KOPT-K1 (cell line): ENCODE measurements at regions not wholly inside any gene's neighbourhood (a gene's known extent, or its start where the extent isn't known, plus 50 kb on each side); places are given as distances from the start of the nearest gene placed in this dataset.

ENCODE experiments used
- H3K27ac ChIP-seq: fragments of 200-600 bp; sonication (generic); 2 replicates; pipeline ENCODE4 v1.5.1; 2016; ENCODE audit warnings: antibody characterized with exemption, mild to moderate bottlenecking, low read depth, low read length; ENCODE audit not compliant: poor library complexity, severe bottlenecking
- H3K36me3 ChIP-seq: fragments of 200-600 bp; sonication (generic); 2 replicates; pipeline ENCODE4 v1.5.1; 2017; ENCODE audit warnings: antibody characterized with exemption, mild to moderate bottlenecking, low read length, moderate library complexity; ENCODE audit not compliant: insufficient read depth
- H3K9me3 ChIP-seq: fragments of 200-600 bp; sonication (generic); 2 replicates; pipeline ENCODE4 v1.5.1; 2017; ENCODE audit warnings: antibody characterized with exemption, low read length, mild to moderate bottlenecking; ENCODE audit not compliant: insufficient read depth, poor library complexity, severe bottlenecking

DNA sequence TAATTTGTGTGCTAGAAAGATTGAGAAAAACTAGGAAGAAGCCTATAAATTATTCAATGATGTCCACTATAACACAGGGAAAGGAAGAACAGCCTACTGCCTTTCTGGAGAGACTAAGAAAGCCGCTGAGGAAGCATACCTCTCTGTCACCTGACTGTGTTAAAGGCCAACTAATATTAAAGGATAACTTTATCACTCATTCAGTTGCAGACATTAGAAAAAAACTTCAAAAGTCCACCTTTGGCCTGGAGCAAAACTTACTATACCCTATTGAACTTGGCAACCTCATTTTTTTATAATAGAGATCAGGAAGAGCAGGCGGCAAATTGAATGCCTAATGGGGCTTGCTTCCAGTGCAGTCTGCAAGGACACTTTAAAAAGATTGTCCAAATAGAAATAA is 309.5 kb upstream of the HSFY2 start:
- Histone ChIP-seq H3K27ac (no peak overlapping the region), H3K36me3 (no peaks in the 10 kb centered on the region; the same call in 1 of the 2 replicates), H3K9me3 (no peaks in the 10 kb centered on the region)

DNA sequence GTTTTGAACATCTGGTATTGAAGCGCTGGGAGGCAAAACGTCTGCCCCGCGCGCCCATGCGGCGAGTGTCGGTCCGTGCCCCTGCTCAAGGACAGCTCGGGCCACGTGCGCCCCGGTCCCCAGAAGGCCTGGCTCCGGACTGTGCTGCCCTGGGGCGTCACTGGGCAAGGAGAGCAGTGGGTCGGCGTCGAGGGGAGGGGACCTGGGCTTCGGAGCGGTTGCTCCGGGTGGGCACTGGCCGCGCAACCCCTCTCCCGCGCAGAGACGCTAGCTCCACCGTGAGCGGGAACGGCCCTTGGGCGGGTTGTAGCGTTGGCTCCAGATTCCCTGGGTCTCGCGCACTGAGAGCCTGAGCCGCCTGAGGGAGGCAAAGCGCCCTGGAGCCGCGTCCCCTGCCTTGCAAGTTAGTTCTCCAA is 304.2 kb upstream of the HSFY2 start:
- Histone ChIP-seq H3K27ac (no peak overlapping the region), H3K9me3 (no peaks in the 10 kb centered on the region), H3K36me3 (no peaks in the 10 kb centered on the region; the same call in 1 of the 2 replicates)

- Histone ChIP-seq H3K36me3 (no peaks in the 10 kb centered on the region; the same call in 1 of the 2 replicates), H3K9me3 (no peaks in the 10 kb centered on the region), H3K27ac (peak overlapping the region; percentile 59)
Observed at GRCh38 chrY:19076846-19077697, 303.5 kb upstream of the HSFY2 start.

- H3K9me3 ChIP-seq, result no peaks in the 10 kb centered on the region
- H3K36me3 ChIP-seq, result no peaks in the 10 kb centered on the region; the same call in 1 of the 2 replicates
- H3K27ac ChIP-seq, result peak overlapping the region; percentile 59
Observed at GRCh38 chrY:19075471-19076253, 302.1 kb upstream of the HSFY2 start.

- H3K9me3 ChIP-seq, result no peaks in the 10 kb centered on the region
Observed at GRCh38 chrY:19067435-19067834, 293.9 kb upstream of the HSFY2 start.

GRCh38 chrY:19066447-19067190 is 293.1 kb upstream of the HSFY2 start:
- Histone ChIP-seq H3K9me3 (no peaks in the 10 kb centered on the region), H3K36me3 (no peaks in the 10 kb centered on the region), H3K27ac (no peak overlapping the region)

More at GRCh38 chrY:19067435-19067834, 293.9 kb upstream of the HSFY2 start:
- no peaks in the 10 kb centered on the region for H3K36me3 ChIP-seq
- H3K27ac ChIP-seq, result no peak overlapping the region

- no peaks in the 10 kb centered on the region for H3K36me3 ChIP-seq
- no peaks in the 10 kb centered on the region for H3K9me3 ChIP-seq
- no peak overlapping the region for H3K27ac ChIP-seq
Observed at GRCh38 chrY:19065119-19065518, 291.6 kb upstream of the HSFY2 start.

DNA sequence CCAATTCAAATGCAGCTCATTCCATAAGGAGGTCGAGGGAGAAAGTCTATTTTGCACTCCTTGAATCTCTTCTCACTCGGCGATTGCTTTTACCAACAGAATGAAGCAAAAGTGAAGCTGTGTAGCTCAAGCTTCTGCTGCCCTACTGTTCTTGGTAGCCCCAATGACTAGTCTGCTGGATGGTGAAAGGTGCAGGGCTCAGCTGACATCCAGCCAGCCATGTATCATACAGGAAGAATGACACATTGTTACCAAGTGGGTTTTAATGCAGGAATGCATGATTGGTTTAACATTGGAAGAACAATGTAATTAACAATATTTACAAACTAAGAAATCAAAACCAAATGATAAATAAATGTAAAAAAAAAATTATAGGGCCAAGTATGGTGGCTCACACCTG is 286.2 kb upstream of the HSFY2 start:
- no peaks in the 10 kb centered on the region for H3K36me3 ChIP-seq
- no peaks in the 10 kb centered on the region for H3K9me3 ChIP-seq
- H3K27ac ChIP-seq, result no peak overlapping the region

DNA sequence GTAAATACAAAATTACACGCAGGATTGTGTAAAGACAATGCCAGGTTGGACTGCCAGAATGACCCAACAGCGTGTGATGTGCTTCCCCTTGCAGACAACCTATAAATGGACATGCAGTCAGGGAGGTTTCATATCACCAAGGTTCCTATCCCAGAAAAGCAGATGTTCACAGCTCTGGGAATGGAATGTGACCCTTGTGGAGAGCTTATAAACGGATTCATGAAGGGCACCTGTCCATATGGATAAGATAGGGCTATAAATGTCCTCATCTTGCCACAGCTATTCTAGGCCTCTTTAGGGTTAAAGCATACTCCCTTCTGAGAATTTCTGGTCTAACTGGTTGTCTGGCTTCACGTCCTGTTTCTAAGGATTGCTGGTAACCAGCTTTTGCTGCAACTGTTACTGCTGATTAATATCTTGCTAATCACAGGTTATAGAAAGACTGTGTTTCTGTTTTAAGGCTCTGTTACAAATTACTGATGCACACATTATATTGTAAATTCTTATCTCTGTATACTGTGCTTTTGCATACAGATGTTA is 285.4 kb upstream of the HSFY2 start:
- H3K36me3 ChIP-seq, result no peaks in the 10 kb centered on the region
- no peak overlapping the region for H3K27ac ChIP-seq
- no peaks in the 10 kb centered on the region for H3K9me3 ChIP-seq

DNA sequence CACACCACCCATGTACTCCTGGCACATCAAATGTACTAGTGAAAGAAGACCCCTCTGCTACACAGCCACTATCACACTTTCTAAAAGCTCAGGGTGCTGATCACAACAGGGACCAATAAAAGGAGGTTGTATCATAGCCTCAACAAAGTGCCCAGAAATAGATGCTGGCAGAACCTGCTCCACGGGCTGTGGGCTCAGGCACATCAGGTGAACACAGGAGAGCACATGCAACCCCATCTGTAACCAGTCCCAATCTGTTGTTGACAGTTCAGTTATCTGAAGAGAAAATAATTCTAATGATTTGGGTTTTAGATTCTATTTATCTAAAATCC is 282.6 kb upstream of the HSFY2 start:
- no peaks in the 10 kb centered on the region for H3K36me3 ChIP-seq
- no peak overlapping the region for H3K27ac ChIP-seq
- no peaks in the 10 kb centered on the region for H3K9me3 ChIP-seq

DNA sequence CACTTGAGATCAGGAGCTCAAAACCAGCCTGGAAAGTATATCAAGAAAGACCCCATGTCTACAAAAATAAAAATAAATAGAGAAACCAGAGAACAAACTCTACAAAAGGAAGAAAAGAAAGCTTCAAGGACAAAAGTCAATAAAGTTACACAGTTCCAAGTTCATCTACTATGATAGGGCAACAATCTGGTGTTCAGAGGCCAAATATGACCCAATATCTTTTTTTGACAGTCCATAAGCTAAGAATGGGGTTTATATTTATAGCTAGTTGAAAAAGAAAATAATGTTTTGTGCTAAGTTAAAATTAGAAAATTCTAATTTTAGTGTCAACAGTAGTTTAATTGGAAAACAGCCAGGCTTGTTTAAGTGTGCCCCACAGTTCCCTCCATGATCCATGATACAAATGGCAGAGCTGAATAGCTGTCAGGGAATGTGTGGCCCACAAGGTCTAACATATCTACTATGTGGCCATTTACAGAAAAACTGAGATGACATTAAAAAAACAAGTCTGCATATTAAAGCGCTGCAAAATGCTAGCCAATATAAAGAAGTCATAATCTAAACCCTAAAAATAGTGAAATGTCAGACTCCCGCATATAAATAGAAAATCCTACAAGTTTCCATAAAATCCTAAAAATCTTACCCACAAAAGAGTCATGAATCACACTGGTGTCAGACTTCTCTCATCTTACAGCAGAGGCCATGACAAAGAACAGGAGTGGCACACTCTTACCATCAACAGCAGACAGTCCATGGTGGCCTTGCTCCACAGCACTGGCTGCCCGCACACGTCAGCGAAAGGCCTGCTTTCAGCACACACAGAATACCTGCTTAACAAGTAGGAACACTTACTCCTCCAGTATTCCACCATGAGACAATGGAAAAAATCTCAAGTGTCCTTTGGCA is 281.9 kb upstream of the HSFY2 start:
- Histone ChIP-seq H3K36me3 (no peaks in the 10 kb centered on the region), H3K27ac (no peak overlapping the region), H3K9me3 (no peaks in the 10 kb centered on the region)

- Histone ChIP-seq H3K9me3 (no peaks in the 10 kb centered on the region), H3K27ac (no peak overlapping the region)
Observed at GRCh38 chrY:19053806-19054205, 280.3 kb upstream of the HSFY2 start.

DNA sequence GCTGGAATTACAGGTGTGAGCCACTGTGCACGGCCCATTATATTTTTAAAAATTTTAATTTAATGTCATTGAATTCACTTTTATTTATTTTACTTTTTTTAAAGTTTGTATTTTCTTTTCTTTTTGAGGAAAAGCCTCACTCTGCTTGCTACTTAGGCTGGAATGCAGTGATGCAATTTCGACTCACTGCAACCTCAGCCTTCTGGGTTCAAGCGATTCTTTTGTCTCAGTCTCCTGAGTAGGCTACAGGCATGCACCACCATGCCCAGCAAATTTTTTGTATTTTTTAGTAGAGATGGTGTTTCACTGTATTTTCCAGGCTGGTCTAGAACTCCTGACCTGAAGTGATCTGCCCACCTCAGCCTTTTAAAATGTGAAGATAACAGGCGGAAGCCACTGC is 277.5 kb upstream of the HSFY2 start:
- Histone ChIP-seq H3K36me3 (no peaks in the 10 kb centered on the region), H3K27ac (no peak overlapping the region), H3K9me3 (no peaks in the 10 kb centered on the region)

More at GRCh38 chrY:19053806-19054205, 280.3 kb upstream of the HSFY2 start:
- no peaks in the 10 kb centered on the region for H3K36me3 ChIP-seq

DNA sequence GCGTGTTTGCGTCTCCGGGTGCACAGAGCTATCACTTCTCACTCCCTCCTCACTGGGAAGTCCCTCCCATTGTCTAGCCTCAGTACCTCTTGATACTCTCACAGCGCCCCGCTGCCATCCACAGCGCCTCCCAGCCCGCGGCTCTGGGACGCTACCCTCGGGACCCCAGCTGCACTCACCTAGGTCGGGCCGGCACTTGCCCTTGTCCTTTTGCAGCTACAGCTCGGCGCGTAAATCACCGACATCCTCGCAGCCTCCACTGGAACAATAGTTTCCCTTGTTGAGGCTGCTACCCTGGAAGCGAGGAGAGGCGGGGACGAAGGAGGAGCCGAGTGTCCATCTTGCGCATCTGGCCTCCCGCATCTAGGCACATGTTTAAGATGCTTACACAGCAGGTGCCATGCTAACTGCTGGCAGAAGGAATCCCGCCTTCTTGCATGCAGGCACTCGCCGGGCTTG is 269.5 kb upstream of the HSFY2 start:
- H3K9me3 ChIP-seq, result no peaks in the 10 kb centered on the region
- no peak overlapping the region for H3K27ac ChIP-seq
- no peaks in the 10 kb centered on the region for H3K36me3 ChIP-seq
